ENCODE measurements at regions not wholly inside any gene's neighbourhood (a gene's known extent, or its start where the extent isn't known, plus 50 kb on each side); places are given as distances from the start of the nearest gene placed in this dataset.

DNA sequence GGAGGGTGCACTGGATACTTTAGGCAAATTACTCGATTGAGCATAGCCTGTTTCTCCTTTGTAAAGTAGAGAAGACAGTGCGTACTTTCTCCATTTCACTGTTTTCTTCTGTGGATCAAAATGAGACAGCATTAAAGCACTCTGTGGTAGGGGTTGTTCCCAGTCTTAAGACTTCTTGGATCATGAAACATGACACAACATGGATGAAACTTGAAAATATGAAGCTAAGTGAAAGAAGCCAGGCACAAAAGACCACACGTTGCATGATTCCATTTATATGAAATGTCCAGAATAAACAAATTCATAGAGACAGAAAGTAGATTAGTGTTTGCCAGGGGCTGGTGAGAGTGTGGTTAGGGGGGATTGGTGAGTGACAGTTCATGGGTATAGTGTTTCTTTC lies 61.8 kb upstream of the MED9 start:
- H3K4me1 ChIP-seq (ENCODE audit: control insufficient read depth in 1 of 2, insufficient read depth in 2 of 2, low read length in 2 of 2), result peaks cover 2 to 18% of the 10 kb centered on the region in 2 experiments; a peak in 3 of 4 replicates
- H3K4me2 ChIP-seq (ENCODE audit: low read length), result no peak overlapping the region
- no peaks in the 10 kb centered on the region for H3K9me2 ChIP-seq (ENCODE audit: insufficient read depth)
- intact Hi-C loops (cut with micrococcal nuclease), result no loop called here
- no peak overlapping the region for H3K4me3 ChIP-seq (replicated peaks in 1 of 2; ENCODE audit: low read depth in 1 of 2, low read length in 2 of 2)
- TF ChIP-seq TCF7L2 (IDR thresholded peaks at IDR 0.05; ENCODE audit: borderline replicate concordance, extremely low read depth, insufficient read depth, insufficient read length) (no peak), EGR1 (IDR thresholded peaks at IDR 0.05; ENCODE audit: low read depth) (no peak), CEBPB (IDR thresholded peaks at IDR 0.05; ENCODE audit: low read depth) (no peak), YY1 (IDR thresholded peaks at IDR 0.05; ENCODE audit: extremely low read depth, insufficient replicate concordance, low read depth, low read length) (no peak), POLR2A (IDR thresholded peaks at IDR 0.05; ENCODE audit: borderline replicate concordance, extremely low read depth, insufficient read depth, insufficient read length) (no peak), SRF (IDR thresholded peaks at IDR 0.05; ENCODE audit: low read depth) (no peak), POLR2AphosphoS5 (IDR thresholded peaks at IDR 0.05; ENCODE audit: low read depth, low read length) (no peak)
- TF ChIP-seq, protein P1, sequence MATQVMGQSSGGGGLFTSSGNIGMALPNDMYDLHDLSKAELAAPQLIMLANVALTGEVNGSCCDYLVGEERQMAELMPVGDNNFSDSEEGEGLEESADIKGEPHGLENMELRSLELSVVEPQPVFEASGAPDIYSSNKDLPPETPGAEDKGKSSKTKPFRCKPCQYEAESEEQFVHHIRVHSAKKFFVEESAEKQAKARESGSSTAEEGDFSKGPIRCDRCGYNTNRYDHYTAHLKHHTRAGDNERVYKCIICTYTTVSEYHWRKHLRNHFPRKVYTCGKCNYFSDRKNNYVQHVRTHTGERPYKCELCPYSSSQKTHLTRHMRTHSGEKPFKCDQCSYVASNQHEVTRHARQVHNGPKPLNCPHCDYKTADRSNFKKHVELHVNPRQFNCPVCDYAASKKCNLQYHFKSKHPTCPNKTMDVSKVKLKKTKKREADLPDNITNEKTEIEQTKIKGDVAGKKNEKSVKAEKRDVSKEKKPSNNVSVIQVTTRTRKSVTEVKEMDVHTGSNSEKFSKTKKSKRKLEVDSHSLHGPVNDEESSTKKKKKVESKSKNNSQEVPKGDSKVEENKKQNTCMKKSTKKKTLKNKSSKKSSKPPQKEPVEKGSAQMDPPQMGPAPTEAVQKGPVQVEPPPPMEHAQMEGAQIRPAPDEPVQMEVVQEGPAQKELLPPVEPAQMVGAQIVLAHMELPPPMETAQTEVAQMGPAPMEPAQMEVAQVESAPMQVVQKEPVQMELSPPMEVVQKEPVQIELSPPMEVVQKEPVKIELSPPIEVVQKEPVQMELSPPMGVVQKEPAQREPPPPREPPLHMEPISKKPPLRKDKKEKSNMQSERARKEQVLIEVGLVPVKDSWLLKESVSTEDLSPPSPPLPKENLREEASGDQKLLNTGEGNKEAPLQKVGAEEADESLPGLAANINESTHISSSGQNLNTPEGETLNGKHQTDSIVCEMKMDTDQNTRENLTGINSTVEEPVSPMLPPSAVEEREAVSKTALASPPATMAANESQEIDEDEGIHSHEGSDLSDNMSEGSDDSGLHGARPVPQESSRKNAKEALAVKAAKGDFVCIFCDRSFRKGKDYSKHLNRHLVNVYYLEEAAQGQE (IDR thresholded peaks at IDR 0.05; ENCODE audit: low read depth), result no peak
- no peak overlapping the region for H3K9ac ChIP-seq (ENCODE audit: low read length)
- no peak overlapping the region for H2AFZ ChIP-seq (ENCODE audit: low read depth, low read length, poor library complexity, severe bottlenecking)
- H4K20me1 ChIP-seq (ENCODE audit: insufficient read depth), result no peaks in the 10 kb centered on the region
- H3K79me2 ChIP-seq (ENCODE audit: insufficient read depth, low read length), result no peaks in the 10 kb centered on the region
- POLR2A ChIA-PET, result no interaction called here
- DNase-seq (ENCODE audit: low read depth, low spot score) (no peak), ATAC-seq (no peak)
- BruUV-seq (replicated peaks), result no TSS peak
- no peaks in the 10 kb centered on the region for H3K36me3 ChIP-seq (ENCODE audit: control insufficient read depth in 1 of 2, insufficient read depth in 2 of 2, low read length in 2 of 2)
- no peak overlapping the region for H3K27ac ChIP-seq (ENCODE audit: low read depth, low read length)
- no peaks in the 10 kb centered on the region for H3K9me3 ChIP-seq (ENCODE audit: control insufficient read depth in 1 of 2, insufficient read depth in 1 of 2, low read depth in 1 of 2, low read length in 2 of 2)
- RAD21 ChIA-PET (ENCODE audit: low non-redundant PET in 1 of 2, low total read pairs in 2 of 2, uncharacterized antibody in 2 of 2, unreplicated experiment in 2 of 2), result no interaction called here
- no peaks in the 10 kb centered on the region for H3K27me3 ChIP-seq (ENCODE audit: insufficient read depth, low read length)
- CTCF ChIA-PET, result interaction anchor here (1.2 kb wide), 1 partner anchor 27 kb away, joined by 3 read pairs; no protein-coding TSS in a partner anchor
